ENCODE measurements at regions not wholly inside any gene's neighbourhood (a gene's known extent, or its start where the extent isn't known, plus 50 kb on each side); places are given as distances from the start of the nearest gene placed in this dataset.
"Not testable (repeated sequence)": the region's sequence is repeated elsewhere in the genome, so short reads cannot be mapped to it uniquely, and the experiment has no call there.

DNA sequence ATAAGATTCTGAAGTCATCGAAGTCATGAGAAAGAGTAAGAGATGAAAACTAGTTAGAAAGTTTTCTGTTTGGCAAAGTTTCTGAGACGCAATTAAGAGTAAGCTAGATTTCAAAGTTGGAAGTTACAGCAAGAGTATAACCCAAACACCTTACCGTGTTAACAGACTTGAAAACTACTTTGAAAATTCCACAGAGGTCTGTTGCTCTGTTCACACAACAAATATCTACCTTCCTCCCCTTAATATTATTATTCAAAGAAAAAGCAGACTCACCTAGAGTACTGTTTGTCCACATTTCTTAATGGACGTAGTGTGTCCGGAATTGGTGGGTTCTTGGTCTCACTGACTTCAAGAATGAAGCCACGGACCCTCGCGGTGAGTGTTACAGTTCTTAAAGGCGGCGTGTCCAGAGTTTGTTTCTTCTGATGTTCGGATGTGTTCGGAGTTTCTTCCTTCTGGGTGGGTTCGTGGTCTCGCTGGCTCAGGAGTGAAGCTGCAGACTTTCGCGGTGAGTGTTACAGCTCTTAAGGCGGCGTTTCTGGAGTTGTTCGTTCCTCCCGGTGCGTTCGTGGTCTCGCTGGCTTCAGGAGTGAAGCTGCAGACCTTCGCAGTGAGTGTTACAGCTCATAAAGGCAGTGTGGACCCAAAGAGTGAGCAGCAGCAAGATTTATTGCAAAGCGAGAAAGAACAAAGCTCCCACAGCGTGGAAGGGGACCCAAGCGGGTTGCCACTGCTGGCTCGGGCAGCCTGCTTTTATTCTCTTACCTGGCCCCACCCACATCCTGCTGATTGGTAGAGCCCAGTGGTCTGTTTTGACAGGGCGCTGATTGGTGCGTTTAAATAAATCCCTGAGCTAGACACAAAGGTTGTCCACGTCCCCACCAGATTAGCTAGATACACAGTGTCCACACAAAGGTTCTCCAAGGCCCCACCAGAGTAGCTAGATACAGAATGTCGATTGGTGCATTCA, 165.1 kb upstream of the TEX13C start:
- FAIRE-seq; H2BK12ac ChIP-seq (ENCODE audit: low read depth, low read length); H3K9ac ChIP-seq (replicated peaks in 1 of 4; ENCODE audit: extremely low read depth in 1 of 4, low read depth in 3 of 4, low read length in 3 of 4); H2BK20ac ChIP-seq (ENCODE audit: low read length); H3K4me3 ChIP-seq (ENCODE audit: extremely low read depth in 1 of 4, insufficient read depth in 2 of 4, low read depth in 3 of 4, low read length in 4 of 4); H4K8ac ChIP-seq (ENCODE audit: extremely low read depth, insufficient read depth, low read length); POLR2A ChIA-PET (ENCODE audit: partially characterized antibody); H3K9me3 ChIP-seq (ENCODE audit: insufficient read depth in 2 of 2, low read depth in 1 of 2, low read length in 1 of 2); H3K23me2 ChIP-seq (ENCODE audit: low read depth, low read length); H3K56ac ChIP-seq (replicated peaks; ENCODE audit: insufficient read length, low read depth, low read length); H3K23ac ChIP-seq (ENCODE audit: insufficient read length); H3K4me1 ChIP-seq (replicated peaks in 1 of 4; ENCODE audit: control insufficient read depth in 3 of 4, insufficient read depth in 4 of 4, low read length in 3 of 4); H3K36me3 ChIP-seq (ENCODE audit: control insufficient read depth in 2 of 4, insufficient read depth in 4 of 4, low read length in 3 of 4); H3K18ac ChIP-seq (ENCODE audit: extremely low read depth, low read length); H2BK5ac ChIP-seq (ENCODE audit: low read depth, low read length); H3K79me2 ChIP-seq (ENCODE audit: control insufficient read depth in 1 of 2, insufficient read depth in 2 of 2, low read length in 2 of 2); H3K14ac ChIP-seq (ENCODE audit: insufficient read length); H2BK120ac ChIP-seq (replicated peaks; ENCODE audit: low read depth, low read length); H3K27ac ChIP-seq (ENCODE audit: low read depth, low read length); H4K91ac ChIP-seq (replicated peaks; ENCODE audit: insufficient read length, low read length); H2AK5ac ChIP-seq (ENCODE audit: low read depth, low read length); DNase-seq (ENCODE audit: low read depth in 1 of 2, low spot score in 2 of 2); H2BK15ac ChIP-seq (ENCODE audit: low read length); H3K79me1 ChIP-seq (ENCODE audit: low read depth, low read length); H3K4me2 ChIP-seq (ENCODE audit: insufficient read depth in 1 of 2, low read depth in 2 of 2, low read length in 2 of 2); H2AFZ ChIP-seq (ENCODE audit: low read length); H4K5ac ChIP-seq (ENCODE audit: insufficient read length, low read depth, low read length); H3K27me3 ChIP-seq (replicated peaks in 1 of 4; ENCODE audit: control insufficient read depth in 3 of 4, extremely low read depth in 1 of 4, insufficient read depth in 3 of 4, low read length in 3 of 4); H4K20me1 ChIP-seq (replicated peaks in 1 of 2; ENCODE audit: control insufficient read depth in 1 of 2, insufficient read depth in 2 of 2, low read length in 2 of 2); H3K4ac ChIP-seq (replicated peaks; ENCODE audit: insufficient read length, low read depth, low read length): not testable (repeated sequence)
- 87% methylated on average over 10 of the region's 32 CpGs; no CpG with 5 or more reads in 1 of the 2 experiments for WGBS, 2 experiments (ENCODE audit: extremely low coverage in 1 of 2, insufficient coverage in 1 of 2, insufficient read length in 1 of 2, insufficient replicate concordance in 2 of 2, low coverage in 1 of 2, low lambda C conversion rate in 2 of 2, missing lambda C conversion rate in 1 of 2)
- CTCF ChIA-PET (ENCODE audit: partially characterized antibody), result interaction anchor here (0.7 to 1.2 kb wide), 2 partner anchors 23 to 73 kb away, joined by 3 read pairs; no protein-coding TSS in a partner anchor

Data from H1 (cell line).